ENCODE measurements at regions not wholly inside any gene's neighbourhood (a gene's known extent, or its start where the extent isn't known, plus 50 kb on each side); places are given as distances from the start of the nearest gene placed in this dataset.

- TF ChIP-seq EZH2 (IDR thresholded peaks at IDR 0.05; ENCODE audit: borderline replicate concordance, insufficient read depth, low read depth, low read length, poor library complexity, severe bottlenecking), result no peak
- TF ChIP-seq CTCF (IDR thresholded peaks at IDR 0.05), result no peak
Observed at GRCh38 chr2:18276583-18277075, 283.8 kb downstream of the RDH14 start.

All from B cell (primary cell).